ENCODE measurements at regions not wholly inside any gene's neighbourhood (a gene's known extent, or its start where the extent isn't known, plus 50 kb on each side); places are given as distances from the start of the nearest gene placed in this dataset.

DNA sequence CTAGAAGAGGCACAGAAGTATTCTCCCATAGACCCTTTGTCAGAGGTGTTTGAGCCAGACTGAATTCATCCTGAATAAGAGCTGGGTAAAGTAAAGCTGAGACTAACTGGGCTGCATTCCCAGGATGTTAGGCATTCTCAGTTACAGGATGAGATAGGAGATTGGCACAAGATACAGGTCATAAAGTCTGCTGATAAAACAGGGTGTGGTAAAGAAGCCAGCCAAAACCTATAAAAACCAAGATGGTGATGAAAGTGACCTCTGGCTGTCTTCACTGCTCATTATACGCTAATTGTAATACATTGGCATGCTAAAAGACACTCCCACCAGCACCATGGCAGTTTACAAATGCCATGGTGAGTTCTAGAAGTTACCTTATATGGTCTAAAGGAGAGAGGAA lies 364.9 kb upstream of the TMEFF2 start:
- Histone ChIP-seq H3K9me2 (replicated peaks; ENCODE audit: low read length) (no peaks in the 10 kb centered on the region), H4K20me1 (ENCODE audit: low read length) (no peaks in the 10 kb centered on the region), H3K79me2 (ENCODE audit: low read length) (no peaks in the 10 kb centered on the region), H3K27me3 (ENCODE audit: low read length) (no peaks in the 10 kb centered on the region), H3K36me3 (ENCODE audit: low read depth, low read length) (no peaks in the 10 kb centered on the region), H3F3A (ENCODE audit: low read length, unreplicated experiment) (no peaks in the 10 kb centered on the region), H3K4me2 (ENCODE audit: low read length) (no peak overlapping the region), H3K4me1 (ENCODE audit: insufficient read depth, low read length) (no peaks in the 10 kb centered on the region), H3K4me3 (ENCODE audit: low read length) (no peak overlapping the region), H3K27ac (ENCODE audit: low read length) (no peak overlapping the region), H3K9ac (ENCODE audit: low read length) (no peak overlapping the region), H3K9me3 (ENCODE audit: low read length) (no peaks in the 10 kb centered on the region), H2AFZ (ENCODE audit: low read length) (no peak overlapping the region)
- no peak for TF ChIP-seq EZH2phosphoT487 (IDR thresholded peaks at IDR 0.05; ENCODE audit: borderline replicate concordance, low read length)
- TF ChIP-seq, protein P1, sequence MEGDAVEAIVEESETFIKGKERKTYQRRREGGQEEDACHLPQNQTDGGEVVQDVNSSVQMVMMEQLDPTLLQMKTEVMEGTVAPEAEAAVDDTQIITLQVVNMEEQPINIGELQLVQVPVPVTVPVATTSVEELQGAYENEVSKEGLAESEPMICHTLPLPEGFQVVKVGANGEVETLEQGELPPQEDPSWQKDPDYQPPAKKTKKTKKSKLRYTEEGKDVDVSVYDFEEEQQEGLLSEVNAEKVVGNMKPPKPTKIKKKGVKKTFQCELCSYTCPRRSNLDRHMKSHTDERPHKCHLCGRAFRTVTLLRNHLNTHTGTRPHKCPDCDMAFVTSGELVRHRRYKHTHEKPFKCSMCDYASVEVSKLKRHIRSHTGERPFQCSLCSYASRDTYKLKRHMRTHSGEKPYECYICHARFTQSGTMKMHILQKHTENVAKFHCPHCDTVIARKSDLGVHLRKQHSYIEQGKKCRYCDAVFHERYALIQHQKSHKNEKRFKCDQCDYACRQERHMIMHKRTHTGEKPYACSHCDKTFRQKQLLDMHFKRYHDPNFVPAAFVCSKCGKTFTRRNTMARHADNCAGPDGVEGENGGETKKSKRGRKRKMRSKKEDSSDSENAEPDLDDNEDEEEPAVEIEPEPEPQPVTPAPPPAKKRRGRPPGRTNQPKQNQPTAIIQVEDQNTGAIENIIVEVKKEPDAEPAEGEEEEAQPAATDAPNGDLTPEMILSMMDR (conservative IDR thresholded peaks at IDR 0.05; ENCODE audit: low read depth, low read length) = no peak
- no peak for TF ChIP-seq EZH2 (IDR thresholded peaks at IDR 0.05; ENCODE audit: low read length, unreplicated experiment)
- CTCF ChIA-PET = no interaction called here
- ATAC-seq = peak; percentile 79
- POLR2A ChIA-PET (ENCODE audit: unreplicated experiment) = interaction anchor here (0.6 kb wide), 1 partner anchor 117 kb away, joined by 10 read pairs; no protein-coding TSS in a partner anchor
- intact Hi-C loops (cut with micrococcal nuclease) = no loop called here
- no TSS peak for BruUV-seq (replicated peaks)
- DNase-seq = peak; percentile 19

DNA sequence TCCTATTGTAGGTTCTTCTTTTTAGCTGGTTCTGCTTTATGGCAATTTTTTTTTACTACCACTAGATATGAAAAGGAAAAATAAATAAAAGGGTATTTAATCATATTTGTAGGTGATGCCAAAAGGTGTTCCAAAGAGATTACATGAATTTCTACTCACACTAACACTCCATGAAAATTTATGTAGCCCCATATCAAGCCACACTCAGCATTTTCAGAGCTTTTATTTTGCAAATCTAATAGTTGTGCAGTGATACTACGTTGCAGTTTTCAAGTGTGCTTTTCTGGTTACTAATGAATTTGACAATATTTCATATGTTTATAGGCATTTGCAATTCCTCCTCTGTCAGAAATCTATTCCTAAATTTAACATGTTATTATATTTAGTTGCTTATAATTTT lies 363.9 kb upstream of the TMEFF2 start:
- no peaks in the 10 kb centered on the region for H4K20me1 ChIP-seq (ENCODE audit: low read length)
- BruUV-seq (replicated peaks) = no TSS peak
- no peak overlapping the region for H3K4me3 ChIP-seq (ENCODE audit: low read length)
- TF ChIP-seq EZH2phosphoT487 (IDR thresholded peaks at IDR 0.05; ENCODE audit: borderline replicate concordance, low read length) = no peak
- TF ChIP-seq, protein P1 (conservative IDR thresholded peaks at IDR 0.05; ENCODE audit: low read depth, low read length) = no peak
- no peak for TF ChIP-seq EZH2 (IDR thresholded peaks at IDR 0.05; ENCODE audit: low read length, unreplicated experiment)
- no peaks in the 10 kb centered on the region for H3K36me3 ChIP-seq (ENCODE audit: low read depth, low read length)
- no peak for DNase-seq
- H3F3A ChIP-seq (ENCODE audit: low read length, unreplicated experiment) = no peaks in the 10 kb centered on the region
- no peaks in the 10 kb centered on the region for H3K9me2 ChIP-seq (replicated peaks; ENCODE audit: low read length)
- ATAC-seq = no peak
- ChIA-PET POLR2A (ENCODE audit: unreplicated experiment) (interaction anchor here (0.7 kb wide), 1 partner anchor 27 kb away, joined by 4 read pairs; no protein-coding TSS in a partner anchor), CTCF (no interaction called here)
- H3K4me1 ChIP-seq (ENCODE audit: insufficient read depth, low read length) = no peaks in the 10 kb centered on the region
- H3K27me3 ChIP-seq (ENCODE audit: low read length) = no peaks in the 10 kb centered on the region
- no peak overlapping the region for H3K27ac ChIP-seq (ENCODE audit: low read length)
- no peaks in the 10 kb centered on the region for H3K79me2 ChIP-seq (ENCODE audit: low read length)
- no peak overlapping the region for H3K4me2 ChIP-seq (ENCODE audit: low read length)
- no peaks in the 10 kb centered on the region for H3K9me3 ChIP-seq (ENCODE audit: low read length)
- H2AFZ ChIP-seq (ENCODE audit: low read length) = no peak overlapping the region
- intact Hi-C loops (cut with micrococcal nuclease) = no loop called here
- H3K9ac ChIP-seq (ENCODE audit: low read length) = no peak overlapping the region

DNA sequence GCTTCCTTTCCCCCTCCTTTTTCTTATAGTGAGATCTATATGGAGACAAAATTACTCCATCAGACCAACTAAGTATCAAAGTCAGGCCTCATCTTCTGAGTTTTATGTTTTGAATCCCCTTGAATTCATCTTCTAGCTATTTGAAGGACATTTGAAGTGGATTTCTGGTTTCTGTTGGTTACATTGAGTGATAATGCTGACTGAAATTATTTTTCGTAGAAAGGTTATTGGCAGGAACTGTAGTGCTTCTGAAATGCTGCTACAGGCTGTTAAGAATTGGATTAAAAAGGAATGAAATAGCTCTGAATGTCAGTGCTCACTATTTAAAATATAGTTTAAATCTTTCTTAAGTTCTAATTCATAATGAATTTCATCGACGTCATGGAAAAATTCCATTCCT lies 361.0 kb upstream of the TMEFF2 start:
- no peaks in the 10 kb centered on the region for H3K79me2 ChIP-seq (ENCODE audit: low read length)
- DNase-seq (no peak), ATAC-seq (no peak)
- H2AFZ ChIP-seq (ENCODE audit: low read length) = no peak overlapping the region
- BruUV-seq (replicated peaks) = no TSS peak
- CTCF ChIA-PET = no interaction called here
- no peaks in the 10 kb centered on the region for H3F3A ChIP-seq (ENCODE audit: low read length, unreplicated experiment)
- TF ChIP-seq, protein P1 (conservative IDR thresholded peaks at IDR 0.05; ENCODE audit: low read depth, low read length) = no peak
- TF ChIP-seq EZH2phosphoT487 (IDR thresholded peaks at IDR 0.05; ENCODE audit: borderline replicate concordance, low read length) (no peak), EZH2 (IDR thresholded peaks at IDR 0.05; ENCODE audit: low read length, unreplicated experiment) (no peak)
- H3K4me1 ChIP-seq (ENCODE audit: insufficient read depth, low read length) = no peaks in the 10 kb centered on the region
- POLR2A ChIA-PET (ENCODE audit: unreplicated experiment) = no interaction called here
- H3K4me2 ChIP-seq (ENCODE audit: low read length) = no peak overlapping the region
- intact Hi-C loops (cut with micrococcal nuclease) = no loop called here
- H3K27me3 ChIP-seq (ENCODE audit: low read length) = no peaks in the 10 kb centered on the region
- no peaks in the 10 kb centered on the region for H3K36me3 ChIP-seq (ENCODE audit: low read depth, low read length)
- H3K9me3 ChIP-seq (ENCODE audit: low read length) = no peaks in the 10 kb centered on the region
- H4K20me1 ChIP-seq (ENCODE audit: low read length) = no peaks in the 10 kb centered on the region
- no peaks in the 10 kb centered on the region for H3K9me2 ChIP-seq (replicated peaks; ENCODE audit: low read length)
- no peak overlapping the region for H3K4me3 ChIP-seq (ENCODE audit: low read length)
- no peak overlapping the region for H3K9ac ChIP-seq (ENCODE audit: low read length)
- no peak overlapping the region for H3K27ac ChIP-seq (ENCODE audit: low read length)
